NT2/D1 (cell line): ENCODE measurements at regions not wholly inside any gene's neighbourhood (a gene's known extent, or its start where the extent isn't known, plus 50 kb on each side); places are given as distances from the start of the nearest gene placed in this dataset.

ENCODE experiments used
- YY1 ChIP-seq: IDR thresholded peaks from 2 replicates; pipeline ENCODE4 v1.6.1; 2011; ENCODE audit not compliant: insufficient read length, insufficient read depth
- ZNF274 ChIP-seq: IDR thresholded peaks from 2 replicates; pipeline ENCODE4 v1.6.1; 2011; ENCODE audit warnings: mild to moderate bottlenecking, low read depth, low read length

DNA sequence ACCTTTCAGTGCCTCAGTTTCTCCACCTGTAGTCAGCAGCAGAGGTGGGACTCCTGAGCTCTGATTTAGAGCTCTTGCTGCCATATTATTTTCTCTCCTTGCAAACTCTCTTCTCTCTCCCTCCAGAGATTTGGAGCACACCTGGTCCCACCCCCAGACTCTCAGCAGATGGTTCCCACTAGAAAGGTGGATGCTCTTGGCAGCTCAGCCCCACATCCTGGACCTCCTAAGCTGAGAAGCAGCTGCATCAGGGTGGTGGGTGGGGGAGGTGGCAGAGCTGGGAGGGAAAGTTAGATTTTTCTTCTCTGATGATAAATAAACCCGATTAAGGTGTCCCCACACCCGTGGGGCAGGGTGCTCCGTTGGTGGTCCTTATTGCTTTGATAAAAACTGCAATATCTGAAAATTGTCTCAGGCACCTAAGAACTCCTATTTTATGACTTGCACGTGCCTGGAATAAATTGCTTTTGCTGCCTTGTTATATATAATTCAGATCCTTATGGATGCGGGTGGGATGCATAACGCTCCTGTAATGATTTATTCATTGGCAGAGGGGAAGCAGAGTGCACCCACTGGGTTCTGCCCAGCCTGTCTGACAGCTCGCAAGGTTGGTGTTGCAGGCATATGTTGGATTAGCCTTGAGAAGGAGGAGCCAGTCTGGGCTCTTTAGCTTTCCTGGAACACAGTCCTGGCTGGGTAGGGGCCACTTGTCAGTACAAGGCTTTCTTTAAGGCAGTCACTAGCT, 214.2 kb downstream of the SUDS3 start:
- TF ChIP-seq ZNF274 (no peak), YY1 (no peak)
